GM18858 (cell line): ENCODE measurements at regions not wholly inside any gene's neighbourhood (a gene's known extent, or its start where the extent isn't known, plus 50 kb on each side); places are given as distances from the start of the nearest gene placed in this dataset.
"Not testable (repeated sequence)": the region's sequence is repeated elsewhere in the genome, so short reads cannot be mapped to it uniquely, and the experiment has no call there.

Experiments used
- ATAC-seq: cut with Tn5 transposase; IDR thresholded peaks from one replicate; pipeline ENCODE4 v1.9.1; 2021; ENCODE audit not compliant: unreplicated experiment

- no peak for ATAC-seq
Observed at GRCh38 chr4:167908816-167909215, 183.5 kb upstream of the ANXA10 start.

- not testable (repeated sequence) for ATAC-seq
Observed at GRCh38 chr4:167912535-167912934, 179.8 kb upstream of the ANXA10 start.

GRCh38 chr4:167918077-167918476 lies 174.3 kb upstream of the ANXA10 start:
- ATAC-seq, result no peak

GRCh38 chr4:167930166-167930565 lies 162.2 kb upstream of the ANXA10 start:
- no peak for ATAC-seq

- ATAC-seq, result no peak
Observed at GRCh38 chr4:167934216-167934615, 158.1 kb upstream of the ANXA10 start.

GRCh38 chr4:167939863-167940616 lies 152.3 kb upstream of the ANXA10 start:
- ATAC-seq, result no peak

- ATAC-seq, result peak; percentile 70
Observed at GRCh38 chr4:167943872-167944505, 148.3 kb upstream of the ANXA10 start.

- ATAC-seq, result no peak
Observed at GRCh38 chr4:167944721-167945120, 147.6 kb upstream of the ANXA10 start.

- no peak for ATAC-seq
Observed at GRCh38 chr4:167955006-167955405, 137.3 kb upstream of the ANXA10 start.

- no peak for ATAC-seq
Observed at GRCh38 chr4:167956676-167957075, 135.7 kb upstream of the ANXA10 start.

GRCh38 chr4:167964766-167965373 lies 127.5 kb upstream of the ANXA10 start:
- ATAC-seq, result no peak

- no peak for ATAC-seq
Observed at GRCh38 chr4:167966143-167966542, 126.2 kb upstream of the ANXA10 start.

- ATAC-seq, result no peak
Observed at GRCh38 chr4:167973513-167973912, 118.8 kb upstream of the ANXA10 start.

- ATAC-seq, result no peak
Observed at GRCh38 chr4:167985565-167985964, 106.8 kb upstream of the ANXA10 start.

- ATAC-seq, result no peak
Observed at GRCh38 chr4:167986044-167986443, 106.3 kb upstream of the ANXA10 start.

- no peak for ATAC-seq
Observed at GRCh38 chr4:167987285-167987684, 105.1 kb upstream of the ANXA10 start.

GRCh38 chr4:167989815-167990214 lies 102.5 kb upstream of the ANXA10 start:
- ATAC-seq, result no peak

GRCh38 chr4:168008112-168008511 lies 84.2 kb upstream of the ANXA10 start:
- ATAC-seq, result not testable (repeated sequence)

- ATAC-seq, result no peak
Observed at GRCh38 chr4:168019019-168019651, 73.2 kb upstream of the ANXA10 start.

- ATAC-seq, result no peak
Observed at GRCh38 chr4:168019921-168020320, 72.4 kb upstream of the ANXA10 start.

- ATAC-seq, result no peak
Observed at GRCh38 chr4:168021666-168022065, 70.7 kb upstream of the ANXA10 start.

GRCh38 chr4:168028568-168028967 lies 63.8 kb upstream of the ANXA10 start:
- ATAC-seq, result no peak
